ENCODE measurements at regions not wholly inside any gene's neighbourhood (a gene's known extent, or its start where the extent isn't known, plus 50 kb on each side); places are given as distances from the start of the nearest gene placed in this dataset.

DNA sequence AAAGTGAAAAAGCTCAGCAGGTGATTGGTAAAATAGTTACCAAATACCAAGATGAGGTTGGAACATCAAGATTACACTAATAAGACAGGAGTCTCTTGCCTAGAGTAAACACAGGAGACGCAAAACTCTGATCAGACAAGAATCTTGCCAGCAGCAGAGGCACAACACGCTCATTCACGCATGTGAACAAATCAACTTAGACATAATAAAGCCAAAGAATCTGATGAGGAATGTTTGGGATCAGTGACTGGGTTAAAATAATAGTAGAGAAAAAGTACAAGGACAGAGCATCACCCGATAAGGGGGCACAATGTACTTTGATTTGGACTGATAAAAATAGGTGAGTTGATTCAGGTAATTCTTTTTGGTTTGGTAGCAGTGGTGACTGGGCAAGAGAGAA lies 159.5 kb upstream of the GRIP1 start:
- TF ChIP-seq TAF1 (IDR thresholded peaks at IDR 0.05; ENCODE audit: low read depth) (no peak), EZH2 (IDR thresholded peaks at IDR 0.05; ENCODE audit: borderline replicate concordance, insufficient read depth, low read length, poor library complexity, severe bottlenecking) (no peak)
- TF ChIP-seq, protein P1, sequence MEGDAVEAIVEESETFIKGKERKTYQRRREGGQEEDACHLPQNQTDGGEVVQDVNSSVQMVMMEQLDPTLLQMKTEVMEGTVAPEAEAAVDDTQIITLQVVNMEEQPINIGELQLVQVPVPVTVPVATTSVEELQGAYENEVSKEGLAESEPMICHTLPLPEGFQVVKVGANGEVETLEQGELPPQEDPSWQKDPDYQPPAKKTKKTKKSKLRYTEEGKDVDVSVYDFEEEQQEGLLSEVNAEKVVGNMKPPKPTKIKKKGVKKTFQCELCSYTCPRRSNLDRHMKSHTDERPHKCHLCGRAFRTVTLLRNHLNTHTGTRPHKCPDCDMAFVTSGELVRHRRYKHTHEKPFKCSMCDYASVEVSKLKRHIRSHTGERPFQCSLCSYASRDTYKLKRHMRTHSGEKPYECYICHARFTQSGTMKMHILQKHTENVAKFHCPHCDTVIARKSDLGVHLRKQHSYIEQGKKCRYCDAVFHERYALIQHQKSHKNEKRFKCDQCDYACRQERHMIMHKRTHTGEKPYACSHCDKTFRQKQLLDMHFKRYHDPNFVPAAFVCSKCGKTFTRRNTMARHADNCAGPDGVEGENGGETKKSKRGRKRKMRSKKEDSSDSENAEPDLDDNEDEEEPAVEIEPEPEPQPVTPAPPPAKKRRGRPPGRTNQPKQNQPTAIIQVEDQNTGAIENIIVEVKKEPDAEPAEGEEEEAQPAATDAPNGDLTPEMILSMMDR (IDR thresholded peaks at IDR 0.05; ENCODE audit: poor library complexity, severe bottlenecking), result no peak
